Immature natural killer cell (primary cell): ENCODE measurements at regions not wholly inside any gene's neighbourhood (a gene's known extent, or its start where the extent isn't known, plus 50 kb on each side); places are given as distances from the start of the nearest gene placed in this dataset.

ENCODE experiments used
- DNase-seq, 3 donors: peaks; one replicate each; pipeline ENCODE4 v3.0.0; 2022; ENCODE audit warnings: mixed read lengths in 1 of 3
- H3K27ac Mint-ChIP-seq, 6 donors: one replicate each; pipeline ENCODE4 v1.8.0; 2020; ENCODE audit warnings: mixed read lengths in 6 of 6, mild to moderate bottlenecking in 5 of 6, inconsistent platforms in 4 of 6, moderate library complexity in 3 of 6
- H3K27me3 Mint-ChIP-seq, 3 donors: one replicate each; pipeline ENCODE4 v1.8.0; 2020 to 2021; ENCODE audit warnings: low read depth in 3 of 3, mild to moderate bottlenecking in 3 of 3, mixed read lengths in 3 of 3, moderate library complexity in 3 of 3, inconsistent platforms in 1 of 3
- H3K36me3 Mint-ChIP-seq, 3 donors: one replicate each; pipeline ENCODE4 v1.8.0; 2020; ENCODE audit warnings: mixed read lengths in 3 of 3, inconsistent platforms in 2 of 3, mild to moderate bottlenecking in 2 of 3
- H3K4me1 Mint-ChIP-seq, 2 donors: one replicate each; pipeline ENCODE4 v1.8.0; 2020; ENCODE audit warnings: inconsistent platforms in 2 of 2, mild to moderate bottlenecking in 2 of 2, mixed read lengths in 2 of 2, moderate library complexity in 1 of 2
- H3K4me3 Mint-ChIP-seq, 5 donors: one replicate each; pipeline ENCODE4 v1.8.0; 2020; ENCODE audit warnings: mild to moderate bottlenecking in 5 of 5, mixed read lengths in 5 of 5, inconsistent platforms in 3 of 5, moderate library complexity in 3 of 5
- H3K9me3 Mint-ChIP-seq, 6 donors: one replicate each; pipeline ENCODE4 v1.8.0; 2020; ENCODE audit warnings: mild to moderate bottlenecking in 6 of 6, mixed read lengths in 6 of 6, inconsistent platforms in 4 of 6, moderate library complexity in 3 of 6

DNA sequence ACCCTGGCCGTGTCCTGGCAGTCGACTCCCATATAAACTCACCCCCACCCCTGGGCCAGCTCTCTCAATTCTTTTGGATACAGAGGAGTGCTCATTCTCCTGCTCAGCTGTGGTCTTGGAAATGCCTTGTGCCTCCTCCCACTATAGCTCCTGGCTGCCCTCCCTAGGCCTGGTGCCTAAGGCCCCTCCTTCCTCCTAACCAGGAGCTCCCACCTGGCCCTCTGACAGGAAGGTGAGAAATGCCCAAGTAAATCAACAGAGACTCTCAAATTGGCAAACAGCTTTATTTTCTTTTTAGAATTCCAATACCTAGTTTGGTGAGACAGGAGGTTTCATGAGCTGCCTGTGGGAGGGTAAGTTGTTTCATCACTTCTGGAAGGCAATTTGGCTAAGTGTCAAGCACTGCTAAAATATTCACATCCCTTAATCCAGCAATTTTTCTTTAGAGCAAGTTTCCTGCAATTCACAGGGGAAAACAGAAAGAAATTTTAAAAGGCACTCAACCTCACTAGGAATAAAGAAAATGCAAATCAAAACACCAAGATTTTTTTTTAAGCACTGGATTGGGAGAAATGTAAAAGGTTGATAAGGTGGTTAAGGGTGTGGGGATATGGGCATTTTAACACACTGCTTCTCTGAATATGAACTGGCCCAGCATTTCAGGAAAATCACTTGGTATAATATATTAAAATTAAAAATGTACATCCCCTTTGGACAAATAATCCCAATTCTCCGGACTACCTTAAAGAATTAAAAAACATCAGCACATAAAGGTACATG is 209.7 kb upstream of the ARHGAP20 start:
- Mint-ChIP-seq H3K4me1 (no peaks in the 10 kb centered on the region), H3K27ac (no peak overlapping the region), H3K9me3 (peaks cover 0 to 5% (median 0%) of the 10 kb centered on the region in 6 donors), H3K27me3 (peaks cover 2 to 4% (median 4%) of the 10 kb centered on the region in 3 donors), H3K36me3 (no peaks in the 10 kb centered on the region), H3K4me3 (no peak overlapping the region)
- DNase-seq, result no peak

DNA sequence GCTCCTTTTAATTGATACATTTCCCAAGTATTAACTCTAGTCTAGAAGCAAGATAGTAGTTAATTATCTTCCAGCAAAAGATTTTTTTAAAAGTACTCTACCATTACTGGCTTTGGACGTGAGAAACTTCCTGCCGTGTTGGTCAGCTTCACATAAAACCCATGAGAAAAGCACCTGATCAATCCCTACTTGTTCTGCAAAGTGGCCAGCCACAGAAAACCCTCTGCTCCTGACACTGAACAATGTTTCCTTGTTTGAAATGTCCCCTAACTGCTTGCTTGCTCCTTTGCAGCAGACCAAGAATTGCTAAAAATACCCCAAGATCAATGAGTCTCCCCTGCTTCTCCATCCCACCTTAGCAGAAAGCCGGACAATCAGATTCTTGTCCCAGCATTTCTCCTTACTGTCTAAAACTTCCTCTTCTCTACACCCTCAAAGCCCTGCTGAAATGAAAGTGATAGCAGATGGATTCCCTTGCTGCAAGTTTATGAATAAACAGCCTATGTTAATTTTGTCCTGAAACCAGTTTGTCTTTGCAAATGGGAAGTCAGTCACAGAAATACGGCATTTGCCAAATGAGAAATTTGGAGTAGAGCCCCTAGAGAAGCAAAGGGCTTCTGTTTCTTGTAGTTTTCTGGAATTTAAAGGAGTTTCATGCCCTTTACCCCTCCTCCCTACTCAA is 207.1 kb upstream of the ARHGAP20 start:
- Mint-ChIP-seq H3K9me3 (peaks cover 0 to 8% (median 0%) of the 10 kb centered on the region in 6 donors), H3K36me3 (no peaks in the 10 kb centered on the region), H3K4me3 (no peak overlapping the region), H3K27ac (no peak overlapping the region), H3K4me1 (no peaks in the 10 kb centered on the region), H3K27me3 (peaks cover 0 to 6% (median 4%) of the 10 kb centered on the region in 3 donors)
- no peak for DNase-seq

DNA sequence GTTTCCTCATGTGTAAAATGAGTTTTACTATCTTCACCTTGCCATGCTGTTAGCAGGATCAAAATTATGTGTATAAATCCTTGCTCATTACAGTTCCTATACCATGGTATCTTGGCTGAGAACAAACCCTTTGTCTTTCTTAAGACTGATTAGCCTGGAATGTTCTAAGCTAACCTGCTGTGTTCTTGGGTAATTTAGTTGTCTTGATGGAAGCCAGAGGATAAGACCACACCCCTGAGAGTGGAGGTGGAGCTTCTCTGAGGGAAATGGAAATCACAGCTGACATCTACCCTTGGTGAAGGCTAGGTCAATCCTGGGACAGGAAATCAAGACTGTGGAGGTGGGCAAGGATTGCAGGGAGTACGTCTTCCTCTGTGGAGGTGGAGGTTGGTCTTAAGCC is 206.1 kb upstream of the ARHGAP20 start:
- DNase-seq, result no peak
- H3K27me3 Mint-ChIP-seq, result peaks cover 1 to 6% (median 4%) of the 10 kb centered on the region in 3 donors
- no peak overlapping the region for H3K27ac Mint-ChIP-seq
- peaks cover 0 to 8% (median 0%) of the 10 kb centered on the region in 6 donors for H3K9me3 Mint-ChIP-seq
- no peak overlapping the region for H3K4me3 Mint-ChIP-seq
- H3K4me1 Mint-ChIP-seq, result no peaks in the 10 kb centered on the region
- no peaks in the 10 kb centered on the region for H3K36me3 Mint-ChIP-seq

DNA sequence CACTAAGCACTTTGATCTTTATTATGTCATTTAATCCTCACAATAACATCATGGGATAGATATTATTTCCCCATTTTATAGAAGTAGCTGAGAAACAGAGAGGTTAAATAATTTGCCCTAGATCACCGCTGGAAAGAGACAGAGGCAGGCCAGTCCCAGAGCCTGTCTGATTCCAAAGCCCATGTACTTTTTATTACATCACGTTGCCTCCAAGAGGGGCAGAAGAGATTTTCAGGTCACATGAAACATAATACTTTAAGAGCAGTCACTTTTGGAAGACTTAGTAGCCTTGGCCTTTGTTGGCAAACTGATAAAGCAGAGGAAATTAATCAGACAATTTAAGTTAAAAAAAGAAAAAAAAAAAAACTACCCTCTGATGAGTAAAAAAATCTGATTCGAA is 200.2 kb upstream of the ARHGAP20 start:
- no peak for DNase-seq
- peaks cover 15 to 21% of the 10 kb centered on the region in 2 donors for H3K4me1 Mint-ChIP-seq
- H3K36me3 Mint-ChIP-seq, result no peaks in the 10 kb centered on the region
- H3K9me3 Mint-ChIP-seq, result peaks cover 0 to 6% (median 2%) of the 10 kb centered on the region in 6 donors
- H3K4me3 Mint-ChIP-seq, result no peak overlapping the region
- no peak overlapping the region for H3K27ac Mint-ChIP-seq
- peaks cover 2 to 8% (median 6%) of the 10 kb centered on the region in 3 donors for H3K27me3 Mint-ChIP-seq

DNA sequence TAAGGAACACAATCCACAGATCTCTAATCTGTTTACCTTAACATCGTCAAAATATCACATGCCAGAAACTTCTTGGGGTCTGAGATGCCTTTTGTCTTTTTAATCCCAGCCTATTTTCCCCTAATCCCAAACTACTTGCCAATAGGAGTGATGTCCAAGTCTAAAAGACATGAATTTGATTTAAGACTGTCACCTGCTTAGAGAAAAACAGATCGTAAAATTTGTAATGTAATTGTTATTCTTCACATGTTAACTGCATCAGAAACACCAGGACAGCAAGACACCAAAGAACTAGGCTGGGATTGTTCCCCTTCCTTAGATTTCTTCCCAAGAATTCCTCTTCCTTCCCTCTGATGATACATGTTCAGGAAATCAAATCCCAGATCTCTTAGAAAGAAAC is 198.1 kb upstream of the ARHGAP20 start:
- H3K4me1 Mint-ChIP-seq, result peaks cover 18 to 25% of the 10 kb centered on the region in 2 donors
- peaks cover 2 to 6% (median 5%) of the 10 kb centered on the region in 3 donors for H3K27me3 Mint-ChIP-seq
- no peaks in the 10 kb centered on the region for H3K36me3 Mint-ChIP-seq
- H3K4me3 Mint-ChIP-seq, result no peak overlapping the region
- H3K27ac Mint-ChIP-seq, result no peak overlapping the region
- DNase-seq, result no peak
- peaks cover 0 to 3% (median under 1%) of the 10 kb centered on the region in 6 donors for H3K9me3 Mint-ChIP-seq

DNA sequence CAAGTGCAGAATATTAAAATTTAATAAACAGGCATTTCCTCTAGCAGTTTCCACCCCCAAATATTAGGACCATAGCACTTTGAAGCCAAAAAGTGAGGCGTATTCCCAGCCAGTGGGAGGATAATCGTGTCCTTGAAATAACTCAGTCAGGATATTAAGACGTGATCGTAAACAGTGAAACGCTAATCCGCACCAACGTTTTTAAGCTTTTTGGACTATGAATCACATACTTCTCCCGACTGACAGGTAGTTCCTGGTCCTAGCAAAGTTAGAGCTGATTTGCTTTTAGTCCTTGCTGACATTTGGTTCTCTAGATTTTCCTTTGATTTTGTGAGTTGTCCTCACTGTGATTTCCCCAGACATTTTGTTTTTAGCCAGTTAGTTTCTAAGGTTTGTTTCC is 197.1 kb upstream of the ARHGAP20 start:
- H3K27ac Mint-ChIP-seq, result no peak overlapping the region
- H3K36me3 Mint-ChIP-seq, result no peaks in the 10 kb centered on the region
- H3K9me3 Mint-ChIP-seq, result peaks cover 0 to 3% (median 0%) of the 10 kb centered on the region in 6 donors
- peaks cover 2 to 6% (median 5%) of the 10 kb centered on the region in 3 donors for H3K27me3 Mint-ChIP-seq
- no peak overlapping the region for H3K4me3 Mint-ChIP-seq
- DNase-seq, result no peak
- H3K4me1 Mint-ChIP-seq, result peaks cover 18 to 25% of the 10 kb centered on the region in 2 donors

DNA sequence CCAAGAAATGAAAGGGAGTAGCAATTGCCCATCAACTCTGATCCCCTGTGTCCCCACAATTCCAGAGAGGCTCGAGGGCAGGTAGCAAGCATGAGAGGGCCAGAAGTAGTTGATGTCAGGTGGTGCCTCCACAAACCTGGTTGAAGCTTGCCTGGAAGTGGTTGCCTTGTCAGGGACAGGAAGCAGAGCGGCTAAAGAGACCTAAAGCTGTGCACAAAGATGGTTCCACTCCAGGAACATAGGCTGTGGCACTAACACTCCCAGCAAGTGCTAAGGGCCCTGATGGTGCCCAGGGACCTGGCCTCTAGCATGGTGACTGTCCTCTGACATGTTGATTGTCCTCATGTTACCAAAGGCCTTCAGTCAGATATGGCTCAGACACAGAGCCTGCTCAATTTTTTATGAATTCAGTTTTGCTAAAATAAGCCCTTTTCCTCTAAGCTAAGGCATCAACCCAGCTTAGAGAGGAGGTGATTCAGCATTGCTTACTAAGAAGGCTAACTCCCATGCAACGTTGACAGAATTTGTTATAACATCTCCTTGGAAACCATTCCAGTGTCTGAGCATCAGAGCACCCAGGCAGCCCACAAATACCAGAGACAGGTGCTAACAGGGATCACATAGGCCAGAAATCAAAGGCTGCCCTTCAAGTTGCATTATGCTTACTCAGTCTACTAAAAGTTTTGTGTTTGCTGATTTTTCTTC is 196.3 kb upstream of the ARHGAP20 start:
- Mint-ChIP-seq H3K27ac (no peak overlapping the region), H3K4me3 (no peak overlapping the region), H3K4me1 (peaks cover 18 to 25% of the 10 kb centered on the region in 2 donors), H3K9me3 (peaks cover 0 to 3% (median 0%) of the 10 kb centered on the region in 6 donors), H3K27me3 (peaks cover 2 to 5% (median 4%) of the 10 kb centered on the region in 3 donors), H3K36me3 (no peaks in the 10 kb centered on the region)
- no peak for DNase-seq

DNA sequence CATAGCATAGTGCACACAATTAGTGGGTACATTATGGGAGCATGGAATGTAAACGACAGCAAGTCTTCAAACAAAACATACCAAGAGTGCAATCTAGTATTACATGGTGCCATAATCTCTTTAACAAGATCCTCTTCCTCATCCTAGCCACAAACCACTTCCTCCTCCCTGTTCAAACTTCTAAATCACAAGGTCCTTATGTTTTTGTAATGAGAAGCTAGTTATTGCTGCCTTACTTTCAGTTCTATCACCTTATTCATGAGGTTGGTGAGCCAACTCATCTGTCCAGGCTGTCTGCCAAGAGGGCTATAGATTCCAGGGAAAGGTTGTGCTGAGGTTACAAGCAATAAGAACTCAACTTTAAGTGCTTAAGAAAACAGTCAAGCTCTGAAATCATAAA is 195.4 kb upstream of the ARHGAP20 start:
- Mint-ChIP-seq H3K4me3 (peak overlapping the region in 2 of 5 donors; percentile 2 to 15), H3K27ac (peak overlapping the region in 2 of 6 donors; percentile 1 to 83), H3K9me3 (peaks cover 0 to 3% (median 0%) of the 10 kb centered on the region in 6 donors), H3K36me3 (no peaks in the 10 kb centered on the region), H3K27me3 (peaks cover 2 to 5% (median 4%) of the 10 kb centered on the region in 3 donors), H3K4me1 (peaks cover 18 to 25% of the 10 kb centered on the region in 2 donors)
- no peak for DNase-seq

DNA sequence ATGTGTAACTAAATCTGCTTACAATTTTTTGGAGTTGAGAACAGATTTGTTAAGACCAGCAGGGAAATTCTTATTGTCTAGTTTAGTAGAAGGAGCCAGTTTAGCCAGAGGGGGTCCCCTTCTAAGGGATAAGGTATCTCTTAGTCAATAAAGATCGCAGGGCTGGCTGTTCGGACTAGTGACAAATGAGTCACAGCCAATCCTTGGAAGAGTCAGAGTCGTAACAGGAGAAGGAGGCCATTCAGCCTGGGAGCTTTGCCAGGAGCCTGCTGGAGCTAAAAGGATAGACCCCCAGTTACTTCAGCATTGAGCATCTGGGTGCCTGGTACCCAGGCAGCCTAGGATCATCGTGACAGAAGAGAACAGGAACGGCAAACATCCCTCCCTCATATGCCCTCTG is 191.6 kb upstream of the ARHGAP20 start:
- H3K4me3 Mint-ChIP-seq, result no peak overlapping the region
- H3K27ac Mint-ChIP-seq, result no peak overlapping the region
- H3K4me1 Mint-ChIP-seq, result peaks cover 16 to 18% of the 10 kb centered on the region in 2 donors
- H3K36me3 Mint-ChIP-seq, result no peaks in the 10 kb centered on the region
- peaks cover 0 to 2% (median 0%) of the 10 kb centered on the region in 3 donors for H3K27me3 Mint-ChIP-seq
- no peak for DNase-seq
- peaks cover 0 to 2% (median 0%) of the 10 kb centered on the region in 6 donors for H3K9me3 Mint-ChIP-seq

DNA sequence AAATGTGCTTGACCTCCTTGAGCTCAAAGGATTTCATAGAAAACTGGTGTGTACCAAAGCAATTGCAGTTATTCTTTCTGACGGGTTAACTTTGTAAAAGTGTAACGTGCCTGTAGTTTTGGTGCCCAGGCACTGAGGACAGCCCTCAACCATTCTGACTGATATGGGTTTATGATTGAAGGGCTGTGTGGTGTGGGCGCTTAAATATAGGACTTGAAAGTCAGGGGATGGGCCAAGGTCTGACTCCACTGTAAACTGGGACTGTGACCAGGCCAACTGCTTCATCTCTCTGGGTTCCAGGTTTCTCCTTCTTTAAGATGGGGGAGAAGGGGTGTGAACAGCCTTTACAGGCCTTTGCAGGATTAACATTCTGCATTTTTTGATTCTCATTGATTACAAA is 191.1 kb upstream of the ARHGAP20 start:
- DNase-seq, result no peak
- Mint-ChIP-seq H3K4me3 (no peak overlapping the region), H3K27ac (no peak overlapping the region), H3K9me3 (peaks cover 0 to 4% (median 0%) of the 10 kb centered on the region in 6 donors), H3K27me3 (peaks cover 0 to 2% (median 0%) of the 10 kb centered on the region in 3 donors), H3K36me3 (no peaks in the 10 kb centered on the region), H3K4me1 (peaks cover 12 to 13% of the 10 kb centered on the region in 2 donors)

DNA sequence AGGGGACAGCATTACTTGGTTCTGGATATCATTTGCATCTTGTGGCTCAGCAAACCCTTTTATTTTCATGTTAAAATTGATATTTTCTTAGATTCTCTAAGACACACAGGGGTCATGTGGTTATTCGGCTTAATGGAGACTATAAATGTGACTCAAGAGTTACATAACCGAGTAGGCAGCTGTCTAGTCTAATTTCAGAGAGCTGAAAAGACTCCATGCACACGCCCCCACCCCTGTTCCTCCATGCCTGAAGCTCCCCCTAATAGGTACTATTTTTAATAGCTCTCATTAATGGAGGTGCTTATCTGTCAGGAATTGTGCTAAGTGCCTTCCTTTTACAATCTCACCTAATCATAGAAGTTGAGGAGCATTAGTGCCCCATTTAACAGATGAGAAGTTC is 189.2 kb upstream of the ARHGAP20 start:
- peaks cover 0 to 12% (median 0%) of the 10 kb centered on the region in 6 donors for H3K9me3 Mint-ChIP-seq
- no peak for DNase-seq
- no peaks in the 10 kb centered on the region for H3K4me1 Mint-ChIP-seq
- H3K27ac Mint-ChIP-seq, result no peak overlapping the region
- H3K36me3 Mint-ChIP-seq, result no peaks in the 10 kb centered on the region
- no peak overlapping the region for H3K4me3 Mint-ChIP-seq
- H3K27me3 Mint-ChIP-seq, result peaks cover 0 to 2% (median 0%) of the 10 kb centered on the region in 3 donors

DNA sequence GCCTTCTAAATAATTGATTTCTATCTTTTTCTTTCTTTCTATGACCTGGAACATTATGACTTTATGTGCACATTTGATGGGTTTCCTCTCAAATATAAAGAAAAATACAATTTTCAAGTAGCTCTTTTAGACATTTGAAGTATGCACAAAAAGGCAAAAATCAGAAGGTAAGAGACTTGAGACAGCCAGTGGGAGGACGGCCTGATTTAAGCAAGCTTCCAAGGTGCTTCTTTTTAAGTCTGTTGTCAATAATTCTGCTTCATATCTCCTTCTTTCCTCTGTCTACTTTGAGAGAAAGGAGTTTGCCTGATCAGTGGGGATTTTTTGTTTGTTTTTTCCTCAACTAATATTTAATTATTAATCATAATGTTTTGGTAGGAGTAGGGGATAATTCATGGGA is 188.2 kb upstream of the ARHGAP20 start:
- H3K27ac Mint-ChIP-seq, result no peak overlapping the region
- H3K4me1 Mint-ChIP-seq, result no peaks in the 10 kb centered on the region
- no peaks in the 10 kb centered on the region for H3K36me3 Mint-ChIP-seq
- peaks cover 0 to 16% (median 0%) of the 10 kb centered on the region in 6 donors for H3K9me3 Mint-ChIP-seq
- no peak for DNase-seq
- H3K4me3 Mint-ChIP-seq, result no peak overlapping the region
- peaks cover 0 to 2% (median 0%) of the 10 kb centered on the region in 3 donors for H3K27me3 Mint-ChIP-seq

DNA sequence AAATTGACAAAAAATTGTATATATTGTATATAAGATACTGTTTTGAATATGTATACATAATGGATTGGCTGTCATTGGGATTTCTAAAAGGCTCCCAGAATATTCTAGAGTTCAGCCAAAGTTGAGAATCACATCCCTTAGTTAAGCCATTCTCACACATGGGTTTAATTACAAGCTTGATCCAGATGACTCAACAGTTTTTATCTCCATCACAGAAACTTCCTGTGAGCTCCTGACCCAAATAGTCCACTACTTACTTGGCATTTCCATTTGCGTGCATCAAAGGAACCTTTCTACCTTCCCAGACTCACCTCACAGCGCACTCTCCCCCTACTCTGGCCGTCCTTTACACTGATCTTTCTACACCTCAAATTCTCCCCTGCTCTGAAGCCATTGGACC is 184.8 kb upstream of the ARHGAP20 start:
- Mint-ChIP-seq H3K36me3 (no peaks in the 10 kb centered on the region), H3K27ac (no peak overlapping the region), H3K9me3 (peaks cover 0 to 14% (median 0%) of the 10 kb centered on the region in 6 donors), H3K4me3 (no peak overlapping the region), H3K4me1 (peaks cover 4 to 8% of the 10 kb centered on the region in 2 donors), H3K27me3 (peaks cover 0 to 2% (median 0%) of the 10 kb centered on the region in 3 donors)
- DNase-seq, result no peak
